Neuronal stem cell (in vitro differentiated cells): ENCODE measurements at regions not wholly inside any gene's neighbourhood (a gene's known extent, or its start where the extent isn't known, plus 50 kb on each side); places are given as distances from the start of the nearest gene placed in this dataset.

Experiments
- DNase-seq: peaks from one replicate; pipeline ENCODE4 v3.0.0-alpha.2; 2013; ENCODE audit warnings: low spot score
- H2AFZ ChIP-seq: one replicate; pipeline ENCODE4 v1.6.1; 2013; ENCODE audit warnings: mild to moderate bottlenecking, low read length, inconsistent platforms
- H2AK5ac ChIP-seq: 2 replicates; pipeline ENCODE4 v1.6.1; 2013; ENCODE audit warnings: low read depth, mild to moderate bottlenecking, inconsistent platforms, low read length, moderate library complexity, mixed read lengths
- H2BK120ac ChIP-seq: 2 replicates; pipeline ENCODE4 v1.6.1; 2013; ENCODE audit warnings: low read depth, mild to moderate bottlenecking, inconsistent platforms, low read length, moderate library complexity, mixed read lengths
- H2BK12ac ChIP-seq: one replicate; pipeline ENCODE4 v1.6.1; 2013; ENCODE audit warnings: low read length, inconsistent platforms
- H2BK15ac ChIP-seq: 2 replicates; pipeline ENCODE4 v1.6.1; 2013; ENCODE audit warnings: mild to moderate bottlenecking, low read length, inconsistent platforms, mixed read lengths
- H2BK5ac ChIP-seq: one replicate; pipeline ENCODE4 v1.6.1; 2013; ENCODE audit warnings: inconsistent platforms, mild to moderate bottlenecking, low read length, moderate library complexity
- H3K14ac ChIP-seq: one replicate; pipeline ENCODE4 v1.6.1; 2013; ENCODE audit warnings: low read length, inconsistent platforms
- H3K18ac ChIP-seq: 2 replicates; pipeline ENCODE4 v1.6.1; 2013; ENCODE audit warnings: low read length, inconsistent platforms
- H3K23ac ChIP-seq: 2 replicates; pipeline ENCODE4 v1.6.1; 2013; ENCODE audit warnings: low read depth, mild to moderate bottlenecking, mixed read lengths, low read length, inconsistent platforms; ENCODE audit not compliant: poor library complexity
- H3K27ac ChIP-seq: replicated peaks from 3 replicates; pipeline ENCODE4 v1.5.1; 2013; ENCODE audit warnings: low read length, inconsistent platforms
- H3K27me3 ChIP-seq, 3 experiments: 2 replicates each; pipeline ENCODE4 v1.6.1; 2013; ENCODE audit warnings: low read length in 3 of 3, mild to moderate bottlenecking in 2 of 3, inconsistent platforms in 1 of 3, low read depth in 1 of 3, mixed read lengths in 1 of 3, moderate library complexity in 1 of 3; ENCODE audit not compliant: control insufficient read depth in 3 of 3, insufficient read depth in 3 of 3
- H3K36me3 ChIP-seq, 2 donors: replicated peaks in 1 of 2; 2 replicates each; pipeline ENCODE4 v1.6.1; 2013; ENCODE audit warnings: low read length in 2 of 2; ENCODE audit not compliant: control insufficient read depth in 2 of 2, insufficient read depth in 2 of 2
- H3K4ac ChIP-seq: 2 replicates; pipeline ENCODE4 v1.6.1; 2013; ENCODE audit warnings: inconsistent platforms, mild to moderate bottlenecking, low read length, moderate library complexity
- H3K4me1 ChIP-seq, 2 donors: 1 replicate in 1 of 2; 2 replicates in 1 of 2; pipeline ENCODE4 v1.6.1; 2013; ENCODE audit warnings: low read length in 2 of 2, low read depth in 1 of 2; ENCODE audit not compliant: control insufficient read depth in 2 of 2, insufficient read depth in 1 of 2
- H3K4me2 ChIP-seq: one replicate; pipeline ENCODE4 v1.6.1; 2013; ENCODE audit warnings: mild to moderate bottlenecking, low read length, inconsistent platforms; ENCODE audit not compliant: insufficient read depth, poor library complexity, severe bottlenecking
- H3K4me3 ChIP-seq, 2 donors: 2 replicates each; pipeline ENCODE4 v1.5.1; 2013; ENCODE audit warnings: low read length in 2 of 2, mild to moderate bottlenecking in 2 of 2, inconsistent platforms in 1 of 2, moderate library complexity in 1 of 2
- H3K79me1 ChIP-seq: one replicate; pipeline ENCODE4 v1.6.1; 2013; ENCODE audit warnings: low read depth, mild to moderate bottlenecking, inconsistent platforms, low read length, moderate library complexity
- H3K9ac ChIP-seq: one replicate; pipeline ENCODE4 v1.6.1; 2013; ENCODE audit warnings: mild to moderate bottlenecking, low read depth, low read length, inconsistent platforms; ENCODE audit not compliant: poor library complexity
- H3K9me3 ChIP-seq, 2 donors: replicated peaks in 1 of 2; 2 replicates each; pipeline versions ENCODE3 to v1.6.1; 2013; ENCODE audit warnings: low read length in 2 of 2, mild to moderate bottlenecking in 2 of 2, inconsistent platforms in 1 of 2, low read depth in 1 of 2, mixed read lengths in 1 of 2, moderate library complexity in 1 of 2; ENCODE audit not compliant: control insufficient read depth in 2 of 2, insufficient read depth in 1 of 2
- H4K8ac ChIP-seq: one replicate; pipeline ENCODE4 v1.6.1; 2013; ENCODE audit warnings: low read depth, mild to moderate bottlenecking, inconsistent platforms, low read length, moderate library complexity
- H4K91ac ChIP-seq: one replicate; pipeline ENCODE4 v1.6.1; 2013; ENCODE audit warnings: low read length, low read depth, mild to moderate bottlenecking, inconsistent platforms; ENCODE audit not compliant: poor library complexity
- WGBS, 2 donors: extraction: QIAGEN DNeasy Blood & Tissue Kit; methylation state at CpG; one replicate each; pipeline ENCODE4 v1.1.7; 2013; ENCODE audit warnings: missing lambda C conversion rate in 2 of 2, mixed read lengths in 1 of 2; ENCODE audit not compliant: insufficient read length in 2 of 2, insufficient replicate concordance in 1 of 2; ENCODE audit errors: extremely low coverage in 2 of 2; 5-methylcytosine and 5-hydroxymethylcytosine counted together

DNA sequence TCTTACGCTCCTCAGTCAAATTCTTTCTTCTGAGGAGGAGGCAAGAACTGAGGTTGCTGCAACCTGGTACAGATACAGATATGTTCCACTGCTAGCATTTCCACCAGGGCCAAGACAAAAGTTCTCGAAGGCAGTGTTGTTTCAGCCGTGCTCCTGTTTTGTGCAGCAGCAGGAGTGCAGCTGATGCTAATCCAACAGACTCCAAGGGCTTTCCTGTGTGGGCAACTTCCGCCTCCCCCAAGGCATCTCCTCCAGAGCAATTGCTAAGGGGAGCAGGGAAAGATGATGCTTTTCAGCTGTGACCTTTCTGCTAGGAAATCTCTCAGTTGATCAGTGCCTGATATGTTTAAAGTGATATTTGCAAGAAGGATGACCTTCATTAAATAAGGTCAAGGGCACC is 52.6 kb upstream of the DAPL1 start:
- H3K9ac ChIP-seq = no peak overlapping the region
- no peaks in the 10 kb centered on the region for H3K36me3 ChIP-seq
- no peak overlapping the region for H3K4ac ChIP-seq
- no peak overlapping the region for H2AK5ac ChIP-seq
- no peak overlapping the region for H3K27ac ChIP-seq
- H3K79me1 ChIP-seq = no peaks in the 10 kb centered on the region
- H4K8ac ChIP-seq = no peak overlapping the region
- no peak overlapping the region for H2AFZ ChIP-seq
- no peak overlapping the region for H3K4me2 ChIP-seq
- H3K4me3 ChIP-seq = no peak overlapping the region
- no peak overlapping the region for H3K14ac ChIP-seq
- H3K9me3 ChIP-seq = peaks cover 0 to 2% of the 10 kb centered on the region in 2 donors
- no peak overlapping the region for H3K18ac ChIP-seq
- H2BK12ac ChIP-seq = no peak overlapping the region
- no peak overlapping the region for H2BK5ac ChIP-seq
- H3K23ac ChIP-seq = no peak overlapping the region
- no peak overlapping the region for H2BK15ac ChIP-seq
- DNase-seq = no peak
- H3K27me3 ChIP-seq = peaks cover 0 to 11% (median 2%) of the 10 kb centered on the region in 3 experiments
- no peak overlapping the region for H2BK120ac ChIP-seq
- WGBS, 2 donors = no CpG with 5 or more reads among the region's 4 CpGs
- no peak overlapping the region for H4K91ac ChIP-seq
- peaks cover 5 to 6% of the 10 kb centered on the region in 2 donors for H3K4me1 ChIP-seq

DNA sequence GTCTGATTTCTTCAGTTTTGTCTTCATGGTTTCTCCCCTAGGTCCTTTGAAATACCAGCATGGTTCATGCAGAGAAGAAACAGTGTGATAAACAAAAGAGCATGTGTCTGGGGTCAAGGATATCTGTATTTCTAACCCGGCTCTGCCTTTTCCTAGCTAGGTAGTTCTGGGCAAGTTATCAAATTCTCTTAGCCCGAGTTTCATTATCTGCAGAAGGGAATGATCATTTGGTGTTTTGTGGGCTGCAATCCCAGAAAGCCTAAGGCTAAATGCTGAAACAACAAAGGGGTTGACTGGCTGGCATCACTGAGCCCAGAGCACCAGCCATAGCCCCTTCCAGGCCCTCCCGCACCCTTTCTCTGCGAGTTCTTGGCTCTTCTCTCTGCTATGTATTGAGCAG is 51.7 kb upstream of the DAPL1 start:
- H3K79me1 ChIP-seq = no peaks in the 10 kb centered on the region
- no peak overlapping the region for H3K18ac ChIP-seq
- peaks cover 0 to 11% (median 2%) of the 10 kb centered on the region in 3 experiments for H3K27me3 ChIP-seq
- no peak overlapping the region for H2BK15ac ChIP-seq
- no peak overlapping the region for H3K23ac ChIP-seq
- no peak overlapping the region for H4K8ac ChIP-seq
- no peak overlapping the region for H3K14ac ChIP-seq
- no peak overlapping the region for H2BK120ac ChIP-seq
- DNase-seq = no peak
- no peak overlapping the region for H2AK5ac ChIP-seq
- H3K9me3 ChIP-seq = peaks cover 0 to 2% of the 10 kb centered on the region in 2 donors
- H4K91ac ChIP-seq = no peak overlapping the region
- no CpG with 5 or more reads among the region's 4 CpGs for WGBS, 2 donors
- H3K4ac ChIP-seq = no peak overlapping the region
- no peak overlapping the region for H2AFZ ChIP-seq
- H3K4me1 ChIP-seq = peaks cover 5 to 6% of the 10 kb centered on the region in 2 donors
- no peak overlapping the region for H3K4me2 ChIP-seq
- no peaks in the 10 kb centered on the region for H3K36me3 ChIP-seq
- H2BK12ac ChIP-seq = no peak overlapping the region
- no peak overlapping the region for H3K4me3 ChIP-seq
- no peak overlapping the region for H3K9ac ChIP-seq
- no peak overlapping the region for H2BK5ac ChIP-seq
- no peak overlapping the region for H3K27ac ChIP-seq

DNA sequence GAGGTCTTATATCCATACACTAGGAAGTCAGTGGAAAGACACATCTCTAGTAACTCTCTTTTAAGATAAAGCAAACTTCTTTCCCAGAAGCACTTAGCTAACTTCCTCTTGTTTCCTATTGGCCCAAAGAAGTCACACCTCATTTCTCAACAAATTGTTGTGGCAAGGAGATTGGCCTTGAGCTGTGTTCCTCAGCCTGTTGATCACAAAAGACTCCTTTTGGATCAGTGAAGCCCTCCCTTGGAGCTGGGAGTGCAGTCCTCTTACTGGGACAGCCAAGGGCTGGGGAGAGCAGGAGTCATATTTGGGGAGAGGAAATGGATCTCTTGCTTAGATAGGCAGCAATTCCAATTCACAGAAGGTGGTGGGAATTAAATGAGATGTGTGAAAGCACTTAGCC is 51.2 kb upstream of the DAPL1 start:
- peaks cover 0 to 11% (median 2%) of the 10 kb centered on the region in 3 experiments for H3K27me3 ChIP-seq
- no peak overlapping the region for H3K9ac ChIP-seq
- H2AFZ ChIP-seq = no peak overlapping the region
- H3K9me3 ChIP-seq = peaks cover 0 to 2% of the 10 kb centered on the region in 2 donors
- H4K91ac ChIP-seq = no peak overlapping the region
- H3K4me1 ChIP-seq = peaks cover 5 to 6% of the 10 kb centered on the region in 2 donors
- H3K79me1 ChIP-seq = no peaks in the 10 kb centered on the region
- no peak overlapping the region for H3K23ac ChIP-seq
- no peak overlapping the region for H3K4ac ChIP-seq
- H2BK12ac ChIP-seq = no peak overlapping the region
- no peak overlapping the region for H2AK5ac ChIP-seq
- no peak overlapping the region for H2BK15ac ChIP-seq
- H3K14ac ChIP-seq = no peak overlapping the region
- no peak overlapping the region for H4K8ac ChIP-seq
- no peak for DNase-seq
- H3K18ac ChIP-seq = no peak overlapping the region
- H2BK120ac ChIP-seq = no peak overlapping the region
- no peak overlapping the region for H3K4me3 ChIP-seq
- no peak overlapping the region for H3K27ac ChIP-seq
- no peak overlapping the region for H3K4me2 ChIP-seq
- H3K36me3 ChIP-seq = no peaks in the 10 kb centered on the region
- H2BK5ac ChIP-seq = no peak overlapping the region

DNA sequence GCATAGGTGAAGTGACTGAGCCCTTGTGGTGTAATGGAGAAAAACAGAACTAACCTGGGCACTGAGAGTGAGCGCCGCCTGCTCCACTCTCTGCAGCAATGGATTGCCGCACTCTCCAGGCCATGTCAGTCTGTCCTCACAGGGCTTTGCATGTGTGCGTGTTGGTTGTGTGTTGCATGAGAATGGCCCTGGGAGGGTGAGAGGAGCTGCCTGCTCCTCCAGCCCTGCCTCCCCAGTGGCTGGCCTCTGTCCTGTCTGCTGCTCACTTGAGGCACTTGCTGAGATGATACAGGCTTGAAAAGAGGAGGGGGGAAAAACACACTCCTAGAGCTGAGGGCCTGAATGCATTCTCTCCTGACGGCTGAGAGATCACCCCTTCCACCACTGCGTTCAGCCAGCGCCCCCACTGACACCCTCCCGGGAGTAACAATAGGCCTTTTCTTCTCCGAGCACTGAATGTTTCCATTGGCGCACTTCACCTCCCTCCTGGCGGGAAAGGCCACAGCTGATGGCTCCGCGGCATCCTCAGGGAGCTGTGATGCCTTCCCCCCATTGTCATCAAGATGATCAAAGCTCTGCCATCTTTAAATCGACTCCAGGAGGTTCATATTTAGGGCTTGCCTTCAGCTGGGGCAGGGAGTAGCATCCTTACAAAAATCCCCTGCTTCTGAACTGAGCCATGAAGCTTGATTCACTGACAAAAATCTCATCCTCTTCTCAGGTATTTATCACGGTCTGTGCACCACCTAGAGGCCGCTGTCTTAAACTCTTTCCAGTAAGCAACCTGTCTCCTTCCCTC is 49.9 kb upstream of the DAPL1 start:
- Histone ChIP-seq H3K4me3 (peak overlapping the region; percentile 16 to 32), H3K27me3 (peaks cover 0 to 11% (median 2%) of the 10 kb centered on the region in 3 experiments), H2BK5ac (no peak overlapping the region), H3K23ac (no peak overlapping the region), H3K4me2 (peak overlapping the region; percentile 59), H3K79me1 (no peaks in the 10 kb centered on the region), H2BK120ac (no peak overlapping the region), H3K27ac (no peak overlapping the region), H4K8ac (no peak overlapping the region), H3K4ac (no peak overlapping the region), H3K9me3 (peaks cover 0 to 1% of the 10 kb centered on the region in 2 donors), H2AFZ (peak overlapping the region; percentile 85), H3K9ac (no peak overlapping the region), H3K4me1 (peaks cover 5 to 6% of the 10 kb centered on the region in 2 donors), H2BK15ac (no peak overlapping the region), H3K18ac (no peak overlapping the region), H4K91ac (no peak overlapping the region), H3K14ac (no peak overlapping the region), H3K36me3 (no peaks in the 10 kb centered on the region), H2BK12ac (no peak overlapping the region), H2AK5ac (no peak overlapping the region)
- DNase-seq = peak; percentile 63
- WGBS, 2 donors = no CpG with 5 or more reads among the region's 16 CpGs
